Ammon's horn (tissue), 1 donor: ENCODE measurements at regions not wholly inside any gene's neighbourhood (a gene's known extent, or its start where the extent isn't known, plus 50 kb on each side); places are given as distances from the start of the nearest gene placed in this dataset.

Experiments used
- DNase-seq: peaks from one replicate; pipeline ENCODE4 v3.0.0-alpha.2; 2016; ENCODE audit warnings: low spot score

DNA sequence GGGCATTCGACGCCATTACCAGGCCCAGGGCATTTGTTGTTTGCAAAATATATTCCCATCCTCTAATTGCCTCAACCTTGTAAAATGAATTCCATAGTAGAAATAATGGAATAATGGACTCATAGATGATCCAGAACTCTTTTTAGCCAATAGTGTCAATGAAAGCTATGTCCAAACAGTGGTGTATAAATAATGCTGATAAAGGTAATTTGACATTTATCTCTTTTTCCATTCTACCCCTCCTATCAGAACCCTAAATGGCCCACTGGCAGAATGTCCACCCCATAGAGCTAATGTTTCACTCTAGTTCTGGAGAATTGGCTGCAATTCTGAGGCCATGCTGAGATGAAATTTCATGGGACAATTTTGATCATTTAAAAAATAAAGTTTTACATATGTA, 76.4 kb upstream of the DLX6 start:
- no peak for DNase-seq

DNA sequence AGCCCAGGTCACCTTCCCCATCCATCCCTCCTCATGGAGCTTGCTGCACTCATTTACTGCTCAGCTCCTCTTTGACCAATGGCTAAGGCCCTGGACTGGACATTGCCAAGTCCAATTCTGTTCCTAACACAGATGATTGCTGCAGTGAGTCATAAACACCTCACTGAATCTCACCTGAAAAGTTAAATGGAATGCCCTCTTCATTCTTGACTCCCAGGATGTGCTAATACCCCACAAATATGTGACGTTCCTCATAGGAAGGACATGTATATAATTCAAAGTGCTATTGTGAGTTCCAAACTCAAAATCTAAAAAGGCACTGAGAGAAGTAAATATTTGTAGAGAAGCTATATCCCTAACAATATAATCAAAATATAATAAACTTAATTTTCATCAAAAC, 73.5 kb upstream of the DLX6 start:
- DNase-seq: no peak

DNA sequence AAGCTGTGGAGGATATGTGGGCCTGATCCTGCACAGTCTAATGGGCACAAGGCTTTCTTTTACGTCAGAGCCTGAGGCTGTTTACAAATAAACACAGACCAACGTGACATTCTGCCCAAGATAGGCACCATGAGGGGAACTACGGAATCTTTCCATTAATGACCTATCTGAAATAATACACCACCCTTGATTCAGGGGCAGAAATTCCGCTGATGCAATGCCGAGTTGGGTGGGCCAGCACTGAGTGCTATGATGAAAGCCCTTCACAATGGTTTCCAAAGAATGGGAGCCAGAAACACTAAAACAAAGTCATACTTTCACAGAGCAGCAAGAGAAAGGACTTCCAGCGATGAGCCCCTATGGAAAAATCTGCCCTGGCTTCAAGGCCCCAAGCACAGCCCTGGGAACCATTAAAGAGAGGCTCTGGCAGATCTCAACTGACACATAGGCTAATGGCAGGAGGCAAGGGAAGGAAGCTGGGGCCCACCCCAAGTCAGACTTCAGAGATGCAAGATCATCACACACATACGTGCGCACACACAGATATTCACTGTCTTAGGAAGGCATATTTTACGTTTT, 72.2 kb upstream of the DLX6 start:
- DNase-seq: no peak

DNA sequence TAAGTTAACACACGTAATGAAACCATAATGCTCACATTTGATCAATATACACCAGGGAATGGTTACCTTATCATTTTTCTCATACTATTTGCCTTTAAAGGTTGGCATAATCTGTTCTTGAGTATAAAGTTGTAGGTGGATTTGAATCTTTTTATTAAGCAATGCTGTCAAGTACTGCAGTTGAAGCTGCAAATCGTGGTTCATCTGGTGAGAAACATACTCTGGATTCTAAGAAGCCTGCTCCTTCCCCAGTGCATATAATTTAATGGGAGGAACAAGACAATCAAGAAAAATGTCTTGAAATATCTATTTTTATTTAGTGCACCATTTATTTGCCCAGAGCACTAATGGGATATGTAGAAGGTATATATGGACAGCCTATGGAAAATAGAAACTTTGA, 68.7 kb upstream of the DLX6 start:
- no peak for DNase-seq

DNA sequence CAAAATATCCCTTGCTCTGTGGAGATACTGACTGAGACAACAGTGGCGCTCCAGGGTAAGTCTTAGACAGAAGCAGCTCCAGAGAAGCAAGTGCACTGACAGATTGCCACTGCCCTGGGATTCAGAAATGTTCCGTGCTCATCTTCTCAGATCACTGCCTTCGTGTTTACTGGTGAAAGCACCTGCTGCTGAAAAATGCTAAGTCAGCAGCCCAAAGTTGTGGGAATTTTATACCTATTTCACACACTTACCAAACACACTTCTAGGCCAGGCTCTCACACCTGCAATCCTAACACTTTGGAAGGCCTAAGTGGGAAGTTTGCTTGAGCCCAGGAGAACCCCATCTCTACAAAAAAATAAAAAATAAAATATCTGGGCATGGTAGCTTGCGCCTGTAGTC, 63.2 kb upstream of the DLX6 start:
- DNase-seq: no peak

DNA sequence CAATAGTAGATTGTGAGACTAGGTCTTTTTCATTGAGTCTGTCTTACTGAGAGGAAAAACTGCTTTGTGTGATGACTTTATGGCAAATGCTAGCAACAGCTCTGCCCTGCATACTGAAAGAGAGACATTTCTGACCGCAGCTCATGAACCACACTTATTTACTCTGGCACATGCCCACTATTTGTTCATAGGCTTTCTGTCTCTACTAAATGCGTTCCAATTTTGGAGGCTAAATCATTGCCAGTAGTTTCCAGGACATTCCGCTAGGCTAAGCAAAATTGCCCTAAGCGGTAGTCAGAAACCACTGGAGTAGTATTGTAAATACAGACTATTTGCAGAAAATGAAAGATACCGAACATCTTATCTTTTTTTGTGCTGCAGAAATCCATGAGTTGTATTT, 55.6 kb upstream of the DLX6 start:
- peak; percentile 5 for DNase-seq

DNA sequence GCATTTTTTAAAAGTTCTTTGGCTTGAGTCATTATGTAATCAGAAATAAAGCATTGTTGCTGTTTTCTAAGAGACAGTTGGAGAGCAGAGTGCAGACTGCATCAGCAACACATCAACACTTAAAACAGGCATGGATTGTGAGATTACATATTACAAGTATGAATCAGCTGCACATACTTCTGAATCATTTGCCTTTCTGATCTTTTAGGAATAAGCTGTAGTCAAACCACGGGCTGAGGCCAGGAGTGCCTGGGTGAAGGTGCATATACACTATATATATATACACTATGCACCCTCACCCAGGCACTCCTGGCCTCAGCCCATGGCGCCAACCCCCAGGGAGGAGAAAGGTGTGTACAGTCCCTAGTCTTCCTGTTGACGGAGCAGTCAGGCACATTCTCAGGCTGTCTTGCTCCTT, 52.4 kb upstream of the DLX6 start:
- no peak for DNase-seq

DNA sequence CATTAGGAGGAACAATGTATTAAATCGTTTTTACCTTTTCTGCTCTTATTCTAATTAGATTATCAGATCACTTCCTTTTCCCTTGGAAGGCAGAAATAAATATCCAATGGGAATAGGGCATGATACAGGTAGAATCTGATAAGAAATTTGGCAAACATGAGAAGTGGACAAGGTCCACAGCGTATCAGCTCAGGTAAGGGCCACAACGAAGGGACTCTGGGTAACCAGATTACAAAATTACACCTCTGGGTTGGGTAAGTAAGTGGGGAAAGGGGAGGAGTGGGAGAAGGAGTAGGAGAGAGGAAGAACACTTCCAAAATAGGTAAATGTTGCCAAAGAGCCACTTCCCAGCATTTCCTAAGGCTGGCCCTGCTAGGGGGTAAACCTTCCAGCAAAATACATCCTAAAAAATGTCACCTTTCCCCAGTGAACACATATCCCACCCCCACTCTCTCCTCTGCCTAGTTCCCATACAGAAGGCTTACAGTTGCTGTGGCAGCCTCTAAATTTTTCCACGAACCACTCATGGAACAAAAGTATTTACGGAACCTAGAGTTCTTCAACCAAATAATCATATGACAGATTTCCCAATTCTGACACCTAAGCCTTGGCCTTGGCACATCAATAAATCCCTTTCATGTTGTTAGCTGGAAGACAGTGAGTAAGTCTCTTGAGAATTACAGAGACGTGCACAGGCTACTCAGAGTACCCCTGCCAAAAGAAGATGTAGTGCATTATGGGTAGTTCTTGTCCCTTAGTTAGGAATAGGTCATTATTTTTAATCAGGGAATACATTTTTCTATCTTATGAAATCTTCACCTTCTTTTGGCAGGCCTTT, 51.5 kb upstream of the DLX6 start:
- no peak for DNase-seq
